AG04449 (cell line): ENCODE measurements at regions not wholly inside any gene's neighbourhood (a gene's known extent, or its start where the extent isn't known, plus 50 kb on each side); places are given as distances from the start of the nearest gene placed in this dataset.

ENCODE experiments used
- CTCF ChIA-PET: fragments of 350-600 bp; formaldehyde crosslinking; extraction: SDS; loops from one replicate; lab custom pipeline; 2021; ENCODE audit warnings: antibody characterized with exemption; lab: Yijun Ruan, JAX
- POLR2A ChIA-PET: fragments of 400-600, 350-600 bp; formaldehyde crosslinking; extraction: SDS; loops from one replicate; lab custom pipeline; 2020; ENCODE audit warnings: antibody characterized with exemption, inconsistent platforms; lab: Yijun Ruan, JAX
- DNase-seq: peaks from one replicate; pipeline ENCODE4 v3.0.0-alpha.2; 2010; ENCODE audit warnings: low read depth, low spot score
- H3K4me3 ChIP-seq: 2 replicates; pipeline ENCODE4 v1.5.1; 2011; ENCODE audit warnings: low read depth, mild to moderate bottlenecking, control low read depth, low read length
- TF ChIP-seq, protein P1 (sequence below): IDR thresholded peaks from one replicate; pipeline ENCODE4 v1.5.1; 2011; ENCODE audit warnings: mild to moderate bottlenecking, moderate library complexity, low read length, control low read depth, inconsistent platforms; ENCODE audit not compliant: insufficient read depth; ENCODE audit errors: missing control alignments

DNA sequence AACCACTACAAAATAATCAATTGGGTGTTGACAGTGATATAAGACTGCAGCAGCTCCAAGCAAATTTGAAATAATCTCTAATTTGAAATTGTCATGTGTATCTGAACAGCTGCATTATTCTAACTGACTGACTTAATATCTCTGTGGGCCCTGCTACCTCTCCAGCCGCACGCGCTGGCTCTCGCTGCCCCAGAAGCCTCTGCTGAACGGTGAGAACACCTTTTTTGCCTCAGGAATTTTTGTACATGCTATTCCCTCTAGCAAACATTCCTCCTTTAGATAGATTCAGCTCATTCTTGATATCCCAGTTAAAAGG, 155.9 kb upstream of the MDFIC start:
- H3K4me3 ChIP-seq, result no peak overlapping the region
- TF ChIP-seq, protein P1, sequence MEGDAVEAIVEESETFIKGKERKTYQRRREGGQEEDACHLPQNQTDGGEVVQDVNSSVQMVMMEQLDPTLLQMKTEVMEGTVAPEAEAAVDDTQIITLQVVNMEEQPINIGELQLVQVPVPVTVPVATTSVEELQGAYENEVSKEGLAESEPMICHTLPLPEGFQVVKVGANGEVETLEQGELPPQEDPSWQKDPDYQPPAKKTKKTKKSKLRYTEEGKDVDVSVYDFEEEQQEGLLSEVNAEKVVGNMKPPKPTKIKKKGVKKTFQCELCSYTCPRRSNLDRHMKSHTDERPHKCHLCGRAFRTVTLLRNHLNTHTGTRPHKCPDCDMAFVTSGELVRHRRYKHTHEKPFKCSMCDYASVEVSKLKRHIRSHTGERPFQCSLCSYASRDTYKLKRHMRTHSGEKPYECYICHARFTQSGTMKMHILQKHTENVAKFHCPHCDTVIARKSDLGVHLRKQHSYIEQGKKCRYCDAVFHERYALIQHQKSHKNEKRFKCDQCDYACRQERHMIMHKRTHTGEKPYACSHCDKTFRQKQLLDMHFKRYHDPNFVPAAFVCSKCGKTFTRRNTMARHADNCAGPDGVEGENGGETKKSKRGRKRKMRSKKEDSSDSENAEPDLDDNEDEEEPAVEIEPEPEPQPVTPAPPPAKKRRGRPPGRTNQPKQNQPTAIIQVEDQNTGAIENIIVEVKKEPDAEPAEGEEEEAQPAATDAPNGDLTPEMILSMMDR, result no peak
- CTCF ChIA-PET, result interaction anchor here (1.7 kb wide), 1 partner anchor 11 kb away, joined by 6 read pairs; no protein-coding TSS in a partner anchor
- POLR2A ChIA-PET, result no interaction called here
- DNase-seq, result no peak

DNA sequence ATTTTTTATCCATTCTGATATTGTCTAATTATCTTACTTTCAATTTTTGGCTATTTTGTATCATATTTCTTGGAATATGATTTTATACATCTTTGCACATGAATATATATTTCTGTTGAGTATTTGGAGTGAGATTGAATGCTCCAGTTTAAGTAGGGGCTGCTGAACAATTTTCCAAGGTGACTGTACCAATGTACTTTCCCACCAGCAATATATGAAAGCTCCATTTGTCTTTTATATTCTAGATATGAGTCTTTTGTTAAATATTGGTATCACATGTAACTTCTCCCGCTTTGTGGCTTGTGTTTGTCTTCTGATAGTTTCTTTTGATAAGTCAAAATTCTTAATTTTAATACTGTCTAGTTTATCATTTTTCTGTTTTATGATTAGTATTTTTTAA, 144.6 kb upstream of the MDFIC start:
- POLR2A ChIA-PET, result no interaction called here
- no peak overlapping the region for H3K4me3 ChIP-seq
- CTCF ChIA-PET, result interaction anchor here (1.5 kb wide), 1 partner anchor 10 kb away, joined by 6 read pairs; no protein-coding TSS in a partner anchor
- TF ChIP-seq, protein P1, result no peak
- DNase-seq, result no peak

- ChIA-PET CTCF (no interaction called here), POLR2A (no interaction called here)
- H3K4me3 ChIP-seq, result no peak overlapping the region
- TF ChIP-seq, protein P1, result no peak
- DNase-seq, result no peak
Observed at GRCh38 chr7:114783508-114783907, 138.4 kb upstream of the MDFIC start.

- TF ChIP-seq, protein P1, result no peak
- CTCF ChIA-PET, result no interaction called here
- no peak for DNase-seq
Observed at GRCh38 chr7:114784177-114784576, 137.7 kb upstream of the MDFIC start.

DNA sequence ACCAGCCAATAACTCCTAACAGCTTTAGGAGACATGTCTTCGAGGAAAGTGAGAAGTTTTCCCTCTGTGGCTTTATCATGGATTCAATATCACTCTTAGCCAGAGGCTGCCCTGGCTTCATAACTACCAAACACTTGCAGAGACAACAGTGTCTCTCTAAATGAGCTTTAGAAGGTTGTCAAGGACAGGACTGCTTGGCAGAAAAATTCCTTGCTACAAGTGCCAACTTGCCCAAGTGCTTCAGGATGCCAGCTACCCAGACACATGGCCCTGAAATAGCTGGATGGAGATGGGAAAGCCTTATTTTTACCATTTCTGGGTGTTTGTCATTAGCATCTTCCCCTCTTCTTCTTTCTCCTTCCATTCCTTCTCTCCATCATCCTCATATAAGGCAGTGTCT, 137.1 kb upstream of the MDFIC start:
- CTCF ChIA-PET, result no interaction called here
- TF ChIP-seq, protein P1, result no peak
- DNase-seq, result no peak
- no peak overlapping the region for H3K4me3 ChIP-seq
- POLR2A ChIA-PET, result no interaction called here

More at GRCh38 chr7:114784177-114784576, 137.7 kb upstream of the MDFIC start:
- POLR2A ChIA-PET, result no interaction called here
- no peak overlapping the region for H3K4me3 ChIP-seq

DNA sequence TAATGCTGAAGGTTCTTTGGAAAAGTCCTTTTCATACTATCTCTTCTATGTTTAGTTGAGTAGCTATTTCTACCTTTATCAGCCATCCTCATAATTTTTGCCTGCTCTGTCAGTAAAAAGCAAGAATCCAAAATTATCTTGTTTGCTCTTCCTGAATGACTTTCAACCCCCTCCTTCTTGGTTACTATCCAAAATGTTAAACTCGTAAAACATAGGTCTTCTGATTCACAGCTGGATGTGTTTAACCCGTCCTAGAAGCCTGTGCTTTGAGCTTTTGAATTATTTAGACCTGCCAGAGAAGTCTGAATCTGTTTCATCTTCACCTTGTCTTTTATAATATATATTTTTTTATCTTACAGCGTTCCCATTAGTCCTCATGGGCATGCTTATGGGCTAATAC, 136.4 kb upstream of the MDFIC start:
- POLR2A ChIA-PET, result no interaction called here

More for the DNA sequence above, 136.4 kb upstream of the MDFIC start:
- no peak overlapping the region for H3K4me3 ChIP-seq
- no peak for DNase-seq
- TF ChIP-seq, protein P1, result no peak
- CTCF ChIA-PET, result no interaction called here
